Stimulated activated CD4-positive, alpha-beta T cell treated with anti-CD3 and anti-CD28 coated beads, Interleukin-4, amount 100 ng/mL, for 24 hours (primary cell): ENCODE measurements at regions not wholly inside any gene's neighbourhood (a gene's known extent, or its start where the extent isn't known, plus 50 kb on each side); places are given as distances from the start of the nearest gene placed in this dataset.

ENCODE experiments used
- DNase-seq: peaks from one replicate; pipeline ENCODE4 v3.0.0-alpha.2; 2020

DNA sequence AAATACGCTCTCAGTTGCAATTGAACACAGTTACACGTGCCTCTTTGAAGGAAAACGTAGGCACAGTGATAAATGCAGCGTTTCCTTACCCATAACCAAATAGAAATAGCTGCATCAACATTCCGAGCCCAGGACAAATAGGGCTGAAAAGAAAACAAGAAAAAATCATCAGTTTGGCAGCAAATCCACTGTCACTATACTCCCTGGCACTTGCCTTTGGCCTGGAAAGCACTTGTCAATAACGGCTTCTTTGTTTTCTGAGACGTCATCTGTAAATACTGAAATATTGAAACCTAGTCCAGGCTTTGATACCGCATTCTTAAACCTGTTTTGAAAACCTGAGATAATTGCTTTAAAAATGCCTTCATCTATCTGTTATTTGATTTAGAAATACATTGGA, 167.2 kb upstream of the AKR1E2 start:
- DNase-seq: no peak

DNA sequence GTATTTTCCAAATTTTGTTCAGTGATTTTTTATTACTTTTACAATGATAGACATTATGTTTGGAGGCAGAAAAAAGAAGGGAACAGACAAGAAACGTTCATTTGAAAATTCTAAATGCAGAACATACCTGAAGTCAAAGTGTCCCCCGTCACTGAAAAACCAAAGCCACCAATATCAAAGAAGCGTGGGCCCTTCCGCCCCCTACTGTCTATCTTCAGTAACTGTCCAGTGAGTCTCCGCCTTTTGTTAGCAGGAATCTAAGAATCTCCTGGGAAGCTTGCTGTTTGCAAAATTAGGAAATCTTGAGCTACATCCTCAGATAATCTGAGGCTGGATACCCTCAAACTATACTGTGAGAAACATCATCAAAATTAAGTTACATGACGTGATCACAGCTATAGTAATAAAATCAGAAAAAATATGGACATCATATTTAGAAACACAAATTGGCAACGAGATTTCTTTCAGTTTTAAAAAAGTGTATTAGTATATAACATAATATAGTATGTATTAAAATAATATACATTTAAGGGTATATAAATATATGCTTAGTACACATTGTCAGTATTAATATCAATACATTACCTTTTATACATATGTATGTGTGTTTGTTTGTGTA, 169.3 kb upstream of the AKR1E2 start:
- peak; percentile 56 for DNase-seq

- no peak for DNase-seq
Observed at GRCh38 chr10:4655879-4656278, 170.1 kb upstream of the AKR1E2 start.

- no peak for DNase-seq
Observed at GRCh38 chr10:4655406-4655805, 170.6 kb upstream of the AKR1E2 start.

- no peak for DNase-seq
Observed at GRCh38 chr10:4654496-4654895, 171.5 kb upstream of the AKR1E2 start.

GRCh38 chr10:4653160-4653559, 172.8 kb upstream of the AKR1E2 start:
- no peak for DNase-seq

GRCh38 chr10:4652111-4653010, 173.6 kb upstream of the AKR1E2 start:
- DNase-seq: peak; percentile 61

- DNase-seq: peak; percentile 38
Observed at GRCh38 chr10:4651404-4652037, 174.5 kb upstream of the AKR1E2 start.

DNA sequence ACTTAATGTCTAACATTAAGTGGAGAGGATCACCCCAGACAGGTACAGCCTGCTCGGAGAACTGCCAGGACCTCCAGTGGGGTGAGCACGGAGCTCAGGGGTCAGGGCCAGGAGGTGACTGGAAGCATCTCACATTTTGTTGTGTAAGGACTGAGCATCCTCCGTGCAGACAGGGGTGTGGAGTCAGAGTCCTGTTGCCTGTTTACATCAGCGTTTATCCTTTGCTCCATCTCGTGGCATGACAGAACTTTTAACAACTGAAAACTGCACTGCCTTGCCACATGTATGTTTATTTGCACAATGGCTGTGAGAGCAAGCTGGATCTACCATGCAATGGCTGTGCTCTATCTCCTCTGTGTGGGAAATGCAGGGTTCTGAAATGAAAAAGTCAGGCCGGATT, 175.4 kb upstream of the AKR1E2 start:
- DNase-seq: no peak

GRCh38 chr10:4649886-4650508, 176.0 kb upstream of the AKR1E2 start:
- no peak for DNase-seq

GRCh38 chr10:4649471-4649870, 176.5 kb upstream of the AKR1E2 start:
- no peak for DNase-seq

- DNase-seq: no peak
Observed at GRCh38 chr10:4648999-4649398, 177.0 kb upstream of the AKR1E2 start.

GRCh38 chr10:4647109-4647785, 178.8 kb upstream of the AKR1E2 start:
- DNase-seq: no peak

GRCh38 chr10:4646547-4646946, 179.5 kb upstream of the AKR1E2 start:
- no peak for DNase-seq

- DNase-seq: no peak
Observed at GRCh38 chr10:4645836-4646235, 180.2 kb upstream of the AKR1E2 start.

GRCh38 chr10:4643471-4643870, 182.5 kb upstream of the AKR1E2 start:
- DNase-seq: no peak

- DNase-seq: no peak
Observed at GRCh38 chr10:4639960-4640359, 186.0 kb upstream of the AKR1E2 start.

- DNase-seq: no peak
Observed at GRCh38 chr10:4638099-4638498, 187.9 kb upstream of the AKR1E2 start.

- DNase-seq: no peak
Observed at GRCh38 chr10:4637657-4638056, 188.3 kb upstream of the AKR1E2 start.

GRCh38 chr10:4635883-4636282, 190.1 kb upstream of the AKR1E2 start:
- no peak for DNase-seq

DNA sequence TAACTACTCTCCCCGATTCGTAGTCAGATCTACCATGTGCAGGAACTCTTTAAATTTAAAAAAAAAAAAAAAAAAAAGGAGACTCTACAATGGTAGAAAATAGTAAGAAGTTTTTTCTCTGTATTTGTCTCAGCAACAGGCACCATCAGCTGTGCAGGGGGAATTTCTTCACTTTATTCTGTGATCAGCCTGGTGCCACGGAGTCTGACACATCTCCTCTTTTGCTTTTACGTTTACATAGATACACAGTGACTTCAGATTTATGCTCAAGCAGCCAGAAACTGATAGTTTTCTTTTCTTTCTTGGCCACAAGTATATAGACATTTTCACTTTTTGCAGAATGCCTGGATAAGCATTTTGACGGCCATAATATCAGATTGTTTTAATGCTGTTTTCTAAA, 190.6 kb upstream of the AKR1E2 start:
- DNase-seq: no peak

- no peak for DNase-seq
Observed at GRCh38 chr10:4633776-4634175, 192.2 kb upstream of the AKR1E2 start.

- no peak for DNase-seq
Observed at GRCh38 chr10:4633186-4633585, 192.8 kb upstream of the AKR1E2 start.
